Fibroblast of peridontal ligament (primary cell): ENCODE measurements at regions not wholly inside any gene's neighbourhood (a gene's known extent, or its start where the extent isn't known, plus 50 kb on each side); places are given as distances from the start of the nearest gene placed in this dataset.

Source experiments
- DNase-seq: peaks from one replicate; pipeline ENCODE4 v3.0.0-alpha.2; 2010; ENCODE audit errors: extremely low read depth

DNA sequence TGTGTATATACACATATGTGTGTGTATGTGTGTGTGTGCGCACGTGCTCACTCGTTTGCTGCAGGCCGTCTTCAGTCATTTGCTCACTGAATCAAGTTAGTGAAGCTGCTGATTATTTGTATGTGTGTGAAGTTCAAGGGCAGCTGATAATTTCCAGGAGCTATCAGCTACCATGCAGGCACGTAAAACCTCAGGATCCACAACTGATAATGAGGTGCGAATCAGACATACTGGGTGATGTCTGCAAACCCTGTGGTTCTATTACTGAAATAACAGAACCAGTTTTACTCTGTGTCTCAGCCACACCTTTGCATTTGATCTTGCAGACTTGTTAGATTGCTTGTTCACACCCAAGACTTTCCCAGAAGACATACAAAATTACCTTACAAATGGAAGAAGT lies 257.6 kb downstream of the TAF11L14 start:
- no peak for DNase-seq

DNA sequence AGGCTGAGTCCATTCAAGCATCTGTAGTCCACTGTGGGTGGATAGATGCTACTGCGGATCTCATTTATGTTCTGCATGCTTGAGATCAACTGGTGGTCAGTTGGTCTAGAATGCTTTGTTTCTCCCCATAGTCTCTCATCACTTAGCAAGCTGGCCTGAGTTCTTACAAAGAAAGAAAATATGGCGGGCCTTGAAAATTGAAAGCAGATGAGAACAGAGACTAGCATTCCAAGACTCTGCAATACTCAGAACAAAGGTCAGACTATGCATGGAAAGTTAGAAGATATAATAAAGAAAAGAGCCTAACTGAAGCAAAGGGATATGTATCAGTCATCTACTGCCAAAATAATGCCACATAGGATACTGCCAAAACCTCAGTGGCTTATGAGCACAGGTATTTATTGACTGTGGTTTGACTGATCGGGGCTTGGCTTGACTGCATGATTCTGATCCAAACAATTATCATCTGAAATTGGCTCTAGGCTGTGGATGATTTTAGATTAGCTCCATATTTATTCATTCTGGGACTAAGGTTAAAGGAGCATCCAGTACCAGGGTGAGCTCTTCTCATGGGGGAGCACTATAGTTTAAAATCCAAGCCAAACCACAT lies 258.9 kb downstream of the TAF11L14 start:
- DNase-seq: no peak

DNA sequence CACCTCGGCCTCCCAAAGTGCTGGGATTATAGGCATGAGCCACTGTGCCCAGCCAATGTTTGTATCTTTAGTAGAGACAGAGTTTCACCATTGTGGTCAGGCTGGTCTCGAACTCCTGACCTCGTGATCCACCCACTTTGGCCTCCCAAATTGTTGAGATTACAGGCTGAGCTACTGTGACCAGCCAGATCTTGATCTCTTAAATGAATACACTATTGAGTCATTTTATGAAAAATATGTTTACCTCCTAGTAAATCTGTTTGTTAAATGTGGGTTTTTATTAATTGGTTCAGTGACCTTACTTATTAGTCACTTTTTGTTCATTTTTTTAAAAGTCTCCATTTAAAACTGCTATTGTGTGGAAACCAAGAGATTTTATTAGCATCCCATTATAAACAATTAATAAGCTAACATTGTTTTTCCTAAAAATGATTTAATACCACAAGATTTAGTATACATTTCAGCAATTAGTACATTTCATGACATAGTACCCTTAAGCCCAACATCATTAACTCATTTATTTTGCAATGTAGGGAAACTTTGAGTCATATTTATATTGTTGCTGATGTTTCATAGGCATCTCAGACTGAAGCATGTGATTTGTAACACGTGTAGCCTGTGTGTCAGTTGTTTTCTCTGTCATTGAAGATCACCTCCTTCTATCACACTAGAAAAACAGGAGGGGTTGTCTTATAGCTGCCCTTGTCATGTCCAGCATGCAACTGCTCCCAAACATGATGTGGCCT lies 261.2 kb downstream of the TAF11L14 start:
- DNase-seq: no peak

DNA sequence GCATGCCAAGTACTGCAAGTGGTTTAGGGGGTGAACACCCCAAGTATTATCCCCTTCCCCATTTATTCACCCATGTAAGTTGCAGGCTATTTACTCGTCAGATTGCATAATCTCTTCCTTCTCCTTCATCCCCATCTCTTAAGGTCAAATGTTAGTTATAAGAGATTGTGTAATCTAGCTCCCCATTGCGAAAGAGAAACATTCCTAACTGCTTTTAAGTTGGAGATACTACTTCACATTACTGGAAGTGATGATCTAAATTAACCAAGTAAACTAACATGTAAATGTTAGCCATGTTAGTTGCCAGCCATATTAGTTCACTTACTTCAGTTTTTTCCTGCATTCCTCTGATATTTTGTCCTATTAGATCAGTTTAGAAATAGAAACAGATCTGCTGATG lies 262.3 kb downstream of the TAF11L14 start:
- no peak for DNase-seq

DNA sequence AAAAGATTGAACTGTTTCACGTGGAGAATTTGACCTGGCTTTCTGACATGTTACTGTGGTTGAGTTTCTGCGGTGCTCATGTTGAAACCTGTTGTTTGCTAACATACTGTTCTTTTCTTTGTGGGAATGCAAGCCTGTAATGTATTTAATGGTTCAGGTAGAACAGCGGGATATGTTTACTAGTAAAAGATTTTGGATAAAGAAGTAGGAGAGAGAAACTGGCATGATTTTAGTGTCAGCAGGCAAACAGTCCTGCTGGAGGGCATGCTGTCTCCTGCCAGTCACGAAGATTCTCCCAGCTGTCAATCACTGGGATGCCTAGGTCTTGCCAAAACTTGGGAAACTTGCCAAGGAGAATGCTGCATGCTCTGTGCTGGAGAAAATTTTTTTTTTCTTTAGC lies 263.5 kb downstream of the TAF11L14 start:
- no peak for DNase-seq

DNA sequence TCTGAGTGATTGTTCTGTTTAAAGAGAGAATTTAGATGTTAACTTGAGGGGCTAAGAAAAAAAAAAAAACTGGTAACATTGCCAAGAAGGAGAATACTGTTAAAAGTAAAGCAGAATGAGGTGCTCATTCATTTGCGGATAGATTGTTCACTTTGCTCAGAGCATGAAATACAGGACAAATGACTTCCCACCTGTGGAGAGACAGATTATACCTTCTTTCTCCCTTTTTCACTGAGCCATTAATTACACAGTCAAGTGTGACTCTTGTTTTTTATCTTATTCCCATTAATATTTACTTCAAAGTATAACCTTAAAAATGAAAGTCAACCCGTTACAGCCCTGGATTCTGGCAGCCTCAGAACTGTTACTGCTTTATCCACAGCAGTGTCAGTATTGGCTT lies 264.5 kb downstream of the TAF11L14 start:
- no peak for DNase-seq

DNA sequence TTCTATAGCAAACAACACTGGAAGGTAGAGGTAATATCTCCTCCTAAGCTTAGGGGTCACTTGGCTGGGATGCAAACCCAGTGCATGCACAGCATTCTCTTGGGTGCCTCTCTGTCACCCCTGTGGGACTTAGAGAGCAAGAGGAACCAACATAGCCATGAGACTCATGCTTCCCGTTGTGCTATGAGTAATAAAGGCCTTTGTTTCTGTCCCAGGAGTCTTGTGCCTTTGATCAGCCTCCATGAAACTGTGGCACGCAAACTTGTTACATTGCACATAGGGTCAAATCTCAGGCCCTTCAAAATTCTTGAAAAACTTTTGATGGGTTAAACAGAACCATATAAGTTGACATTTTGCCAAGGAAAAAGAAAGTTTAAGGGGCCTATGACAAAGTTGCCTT lies 272.8 kb downstream of the TAF11L14 start:
- no peak for DNase-seq

DNA sequence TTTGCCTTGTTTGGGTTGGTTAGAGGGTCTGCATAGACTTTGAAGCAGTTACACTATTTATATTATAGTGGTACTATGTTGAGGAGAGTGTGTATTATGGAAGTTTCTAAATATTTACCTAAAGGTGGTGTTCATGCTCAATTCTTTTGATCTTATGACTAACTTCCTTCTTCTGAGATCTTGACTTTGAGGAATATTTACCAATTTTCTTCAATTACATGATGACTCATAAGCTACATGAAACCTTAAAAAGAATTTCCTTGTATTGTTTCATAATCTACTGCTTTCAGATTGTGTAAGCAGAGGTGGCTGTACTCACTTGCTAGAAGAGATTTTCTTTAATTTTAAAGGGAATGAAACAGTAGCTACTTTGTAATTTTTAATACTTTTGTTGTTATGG lies 276.1 kb downstream of the TAF11L14 start:
- no peak for DNase-seq

DNA sequence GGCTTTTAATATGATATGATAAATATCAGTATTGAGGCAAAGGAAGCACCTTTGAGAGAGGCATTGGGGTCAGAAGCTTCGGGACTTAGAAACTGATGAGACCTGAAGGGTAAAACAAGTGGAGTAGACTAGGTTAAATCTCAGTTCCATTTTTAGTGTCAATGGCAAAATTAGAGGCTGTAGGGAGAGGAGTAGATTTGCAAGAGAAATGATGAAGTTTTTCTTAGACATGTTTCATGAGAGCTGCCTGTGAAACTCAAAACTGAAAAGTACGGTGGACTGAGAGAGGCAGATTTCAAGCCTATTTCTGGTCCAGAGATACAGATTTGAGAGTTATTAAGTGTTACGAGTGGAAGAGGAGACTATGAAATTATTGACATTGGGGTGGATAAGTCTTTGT lies 278.5 kb downstream of the TAF11L14 start:
- DNase-seq: no peak

DNA sequence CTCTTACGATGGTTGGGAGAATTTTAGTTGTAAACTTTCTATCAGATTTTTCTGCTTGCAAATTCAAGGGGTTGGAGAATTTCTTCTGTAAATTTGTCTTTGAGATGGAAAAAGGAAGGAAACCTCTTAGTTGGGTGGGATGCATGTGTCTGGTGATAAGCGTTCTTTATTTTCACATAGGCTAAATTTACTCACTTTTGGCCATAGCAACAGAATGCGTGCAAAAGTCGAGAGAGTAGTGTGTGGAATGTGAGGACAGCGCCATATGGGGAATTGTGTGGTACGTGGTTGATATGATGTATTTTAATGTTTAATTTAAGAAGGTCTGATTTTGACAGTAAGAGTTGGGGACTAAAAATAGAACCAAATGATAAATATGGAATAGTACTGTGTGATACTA lies 282.2 kb downstream of the TAF11L14 start:
- DNase-seq: no peak

DNA sequence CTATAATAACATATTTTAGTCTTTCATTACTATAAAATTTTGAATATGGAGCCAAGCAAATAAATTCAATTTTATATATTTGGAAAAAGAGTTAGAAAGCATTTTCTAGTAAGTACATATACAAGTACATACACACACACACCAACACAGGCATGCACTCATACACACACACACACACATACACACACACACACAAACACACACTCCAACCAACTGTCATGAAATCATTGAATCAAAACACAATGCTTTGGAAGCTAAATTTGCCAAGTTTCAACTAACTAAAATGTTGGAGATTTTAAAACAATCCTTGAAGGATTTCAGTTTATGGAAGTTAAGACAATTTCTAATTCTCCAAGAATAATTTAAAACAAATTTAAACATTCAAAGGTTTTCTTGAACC lies 283.2 kb downstream of the TAF11L14 start:
- no peak for DNase-seq

DNA sequence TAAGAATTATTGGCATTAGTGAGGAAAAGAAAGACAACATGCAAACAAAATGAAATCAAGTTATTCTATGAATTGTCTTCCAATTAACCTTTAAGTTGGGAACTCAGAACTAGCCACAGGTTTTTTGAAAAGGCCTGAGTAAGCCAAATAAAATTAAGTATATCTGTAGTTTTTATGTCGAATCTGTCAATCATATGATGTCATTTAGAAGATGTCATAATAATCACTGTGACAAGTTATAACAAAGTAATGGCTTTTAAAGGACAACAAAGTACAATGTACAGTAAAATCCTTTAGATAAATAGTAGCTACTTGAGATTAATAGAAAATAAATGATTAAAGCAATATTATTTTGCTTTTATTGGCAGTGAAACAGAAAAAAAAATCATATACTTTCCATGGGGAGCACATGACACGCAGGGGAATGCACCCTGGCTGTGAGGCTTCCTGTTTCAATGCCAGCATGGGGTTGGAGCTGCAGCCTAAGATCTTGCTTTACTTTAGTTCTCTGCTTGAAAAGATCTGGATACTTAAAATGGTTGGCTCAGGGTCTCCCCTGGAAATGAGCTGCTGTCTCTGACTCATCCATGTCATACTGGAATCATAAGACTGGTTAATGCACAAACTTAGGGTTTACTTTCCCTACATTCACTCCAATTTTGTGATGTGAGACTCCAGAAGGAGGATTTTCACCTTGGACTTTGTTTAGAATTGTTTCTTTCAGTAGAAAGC lies 284.3 kb downstream of the TAF11L14 start:
- no peak for DNase-seq

DNA sequence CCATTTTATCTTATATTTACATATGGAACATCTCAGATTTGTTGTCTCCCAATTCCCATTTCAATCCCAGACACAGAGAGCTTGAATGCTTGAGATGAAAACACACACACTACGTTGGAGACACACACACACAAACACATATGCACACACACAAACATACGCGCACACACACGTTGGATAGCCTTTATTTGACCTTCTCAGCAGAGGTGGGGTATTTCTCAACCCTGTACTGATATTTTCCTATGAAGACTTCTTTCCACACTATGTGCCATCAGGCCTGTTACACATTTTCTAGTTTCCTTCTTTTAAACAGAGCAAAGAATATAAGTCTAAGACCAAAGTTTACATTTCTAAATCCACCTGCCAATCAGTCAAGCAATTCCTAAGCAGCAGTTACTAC lies 291.0 kb downstream of the TAF11L14 start:
- DNase-seq: no peak

DNA sequence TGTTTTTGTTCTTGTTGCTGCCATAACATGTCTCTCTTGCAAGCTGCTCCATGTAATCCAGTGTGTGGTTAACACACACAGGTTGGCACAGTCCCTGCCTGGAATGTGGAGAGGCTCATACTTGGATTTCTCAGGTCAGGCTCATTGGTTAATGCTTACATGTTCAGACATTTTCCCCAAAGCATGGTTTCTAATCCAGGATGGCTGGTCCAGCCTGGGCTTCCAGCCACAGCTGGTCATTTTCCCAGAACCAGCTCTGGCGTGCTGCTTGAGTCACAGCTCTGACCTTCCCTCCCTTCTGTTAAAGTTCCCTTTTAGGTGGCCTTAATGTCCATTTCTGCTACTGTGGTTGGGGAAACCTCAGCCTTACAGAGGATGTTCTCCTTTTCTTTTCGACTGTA lies 294.3 kb downstream of the TAF11L14 start:
- no peak for DNase-seq

DNA sequence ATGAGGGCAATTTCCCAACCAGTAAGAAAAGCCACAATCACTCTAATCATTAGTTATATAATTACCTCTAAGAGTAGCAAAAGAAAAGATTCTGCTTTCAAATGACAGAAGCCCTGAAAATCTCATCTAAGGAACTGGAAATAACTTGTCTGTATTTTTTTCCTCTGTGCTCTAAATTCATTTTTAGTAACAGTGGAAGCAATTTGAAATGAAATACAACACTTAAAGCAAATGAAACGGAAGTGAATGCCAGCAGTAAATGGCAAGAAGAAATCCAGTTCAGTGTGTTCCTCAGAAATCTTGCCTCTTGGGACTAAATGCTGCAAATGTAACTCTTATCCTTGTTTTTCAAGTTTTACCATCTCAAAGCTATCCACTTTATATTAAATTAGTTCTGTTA lies 294.9 kb downstream of the TAF11L14 start:
- no peak for DNase-seq

DNA sequence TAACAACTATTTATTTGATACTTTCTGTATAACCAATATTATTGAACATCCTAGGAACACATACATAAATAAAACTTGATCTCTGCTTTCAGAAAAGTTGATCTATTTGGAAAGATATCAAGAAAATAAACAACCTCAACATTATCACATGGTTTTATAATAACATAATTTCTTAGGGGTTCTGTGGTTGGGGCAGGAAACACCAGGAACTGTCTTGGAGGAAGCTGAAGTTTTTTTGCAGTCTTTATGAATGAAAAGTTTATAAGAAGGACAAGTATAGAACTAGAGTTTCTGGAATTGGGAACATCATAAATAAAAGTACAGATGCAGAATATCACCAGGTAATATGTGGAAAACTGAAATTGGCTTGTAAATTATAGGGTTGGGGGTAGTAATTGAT lies 296.1 kb downstream of the TAF11L14 start:
- no peak for DNase-seq

DNA sequence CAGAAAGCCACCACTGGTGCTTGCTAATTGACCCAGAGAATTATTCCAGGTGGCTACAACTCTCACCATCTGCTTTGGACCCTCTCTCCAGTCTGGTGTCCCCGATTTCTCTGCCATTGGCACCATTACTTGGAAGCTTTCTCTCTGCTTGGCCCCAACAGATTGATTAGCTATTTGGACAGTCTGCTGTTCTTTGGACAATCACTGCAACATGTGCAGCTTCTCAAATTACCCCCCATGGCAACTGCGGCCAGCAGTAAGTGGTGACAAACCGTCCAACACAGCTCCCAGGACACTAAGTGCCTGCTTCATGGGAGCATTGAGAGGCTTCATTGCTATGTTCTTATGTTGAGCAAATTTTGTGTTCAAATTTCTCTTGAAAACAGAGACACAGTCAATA lies 309.8 kb downstream of the TAF11L14 start:
- no peak for DNase-seq

DNA sequence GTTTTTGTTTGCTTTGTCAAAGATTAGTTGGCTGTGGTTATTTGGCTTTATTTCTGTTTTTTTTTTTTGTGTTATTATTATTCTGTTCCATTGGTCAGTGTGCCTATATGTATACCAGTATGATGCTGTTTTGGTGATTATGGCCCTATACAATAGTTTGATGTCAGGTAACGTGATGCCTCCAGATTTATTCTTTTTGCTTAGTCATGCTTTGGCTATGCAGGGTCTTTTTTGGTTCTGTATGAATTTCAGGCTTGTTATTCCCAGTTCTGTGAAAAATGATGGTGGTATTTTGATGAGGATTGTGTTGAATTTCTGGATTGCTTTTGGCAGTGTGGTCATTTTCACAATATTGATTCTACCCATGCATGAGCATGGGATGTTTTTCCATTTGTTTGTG lies 312.8 kb downstream of the TAF11L14 start:
- no peak for DNase-seq

DNA sequence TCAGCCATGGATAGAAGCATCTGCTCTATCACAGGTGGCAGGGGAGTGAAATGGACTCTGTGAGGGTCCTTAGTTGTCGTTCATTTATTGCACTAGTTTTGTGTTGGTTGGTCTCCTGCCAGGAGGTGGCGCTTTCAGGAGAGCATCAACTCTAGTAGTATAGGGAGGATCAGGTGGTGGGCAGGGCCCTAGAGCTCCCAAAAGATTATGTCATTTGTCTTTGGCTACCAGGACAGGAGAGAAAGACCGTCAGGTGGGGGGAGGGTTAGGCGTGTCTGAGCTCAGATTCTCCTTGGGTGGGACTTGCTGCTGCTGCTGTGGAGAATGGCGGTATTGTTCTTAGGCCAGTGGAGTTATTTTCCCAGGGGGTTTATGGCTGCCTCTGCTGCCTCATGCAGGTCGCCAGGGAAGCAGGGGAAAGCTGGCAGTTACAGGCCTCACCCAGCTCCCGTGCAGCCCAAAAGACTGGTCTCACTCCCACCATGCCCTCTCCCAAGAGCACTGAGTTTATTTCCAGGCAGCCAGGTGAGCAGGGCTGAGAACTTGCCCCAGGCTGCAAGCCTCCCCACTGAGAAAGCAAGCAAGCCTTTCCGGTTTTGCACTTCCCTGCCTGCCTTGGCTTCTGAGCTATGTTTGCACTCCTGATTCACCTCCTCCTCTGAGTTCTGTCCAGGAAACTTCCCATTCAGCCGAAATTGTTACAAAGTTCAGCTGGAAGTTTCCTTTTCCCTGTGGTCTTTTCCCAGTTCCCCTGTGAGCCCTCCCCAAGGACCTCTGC lies 317.3 kb downstream of the TAF11L14 start:
- no peak for DNase-seq

DNA sequence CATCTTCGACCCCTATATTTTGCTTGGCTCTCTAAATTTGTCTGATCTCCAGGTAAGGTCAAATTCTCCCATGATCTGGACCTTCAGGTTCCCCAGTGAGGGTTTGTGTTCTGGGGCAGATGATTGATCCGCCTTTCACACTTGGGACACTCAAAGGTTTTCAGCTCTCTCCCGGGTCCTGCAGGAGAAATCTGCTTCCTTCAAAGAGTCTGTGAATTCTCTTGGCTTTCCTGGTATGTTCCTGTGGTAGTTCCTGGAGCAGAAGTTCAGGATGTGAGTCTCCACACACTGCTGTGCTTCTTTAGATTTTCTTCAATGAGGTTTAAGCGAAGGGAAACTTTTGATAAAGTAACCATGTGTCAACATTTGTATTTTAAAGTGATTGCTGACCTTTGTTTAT lies 318.0 kb downstream of the TAF11L14 start:
- no peak for DNase-seq

DNA sequence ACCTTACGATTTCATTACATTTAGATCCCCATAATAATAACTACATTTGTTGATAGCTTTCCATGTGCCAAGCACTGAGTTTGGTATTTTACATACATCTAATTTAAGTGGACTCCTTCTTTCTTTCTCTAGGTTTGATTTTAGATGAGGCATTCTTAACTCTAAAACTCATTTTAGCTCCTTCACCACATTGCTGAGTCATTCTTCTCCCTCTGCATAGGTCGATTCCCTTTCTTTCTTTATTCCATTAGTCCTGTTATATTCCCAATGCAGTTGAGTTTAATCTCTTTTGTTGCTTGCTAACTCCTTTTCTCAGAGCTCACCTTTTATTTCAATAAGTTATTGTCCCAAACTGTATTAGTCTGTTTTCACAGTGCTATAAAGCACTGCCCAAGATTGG lies 329.8 kb downstream of the TAF11L14 start:
- DNase-seq: no peak

DNA sequence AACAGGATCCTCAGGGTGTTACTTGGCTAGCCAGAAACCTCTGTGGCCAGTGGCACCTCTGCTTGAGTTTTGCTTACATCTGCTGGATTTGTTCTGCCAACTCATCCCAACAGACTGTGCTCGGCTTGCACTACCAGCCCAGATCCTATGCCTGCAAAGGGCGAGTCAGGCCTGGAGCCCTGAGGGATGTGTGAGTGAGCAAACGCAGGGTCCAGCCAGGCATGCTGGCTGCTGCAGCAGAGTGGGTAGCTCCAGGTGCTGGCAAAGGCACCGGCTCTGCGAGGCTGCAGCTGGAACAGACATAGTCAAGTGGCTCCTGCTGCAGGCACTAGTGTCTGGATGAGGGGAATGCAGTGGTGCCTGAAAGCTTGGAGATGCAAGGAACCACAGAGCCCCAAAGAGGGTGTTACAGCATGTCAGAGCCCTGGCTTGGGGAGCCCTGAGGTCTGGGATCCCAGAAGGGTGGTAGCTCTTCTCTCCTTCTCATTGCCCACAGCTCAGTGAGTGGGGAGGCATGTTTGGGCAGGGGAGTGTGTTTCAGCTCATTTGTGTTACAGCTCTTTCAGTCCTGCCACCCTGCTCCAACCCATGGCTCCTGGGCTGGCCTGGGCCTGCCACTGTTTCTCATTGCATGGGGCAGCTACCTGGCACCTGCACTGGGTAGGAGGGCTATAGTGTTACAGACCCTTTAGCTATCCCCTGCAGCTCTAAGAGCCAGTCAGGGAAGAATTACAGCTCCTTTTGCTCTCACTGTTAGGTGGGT lies 332.6 kb downstream of the TAF11L14 start:
- no peak for DNase-seq
